ENCODE measurements at regions not wholly inside any gene's neighbourhood (a gene's known extent, or its start where the extent isn't known, plus 50 kb on each side); places are given as distances from the start of the nearest gene placed in this dataset.
"Not testable (repeated sequence)": the region's sequence is repeated elsewhere in the genome, so short reads cannot be mapped to it uniquely, and the experiment has no call there.

- Mint-ChIP-seq H3K27ac (no peak overlapping the region), H3K9me3 (peaks cover 3% of the 10 kb centered on the region), H3K4me1 (peaks cover 7% of the 10 kb centered on the region), H3K27me3 (ENCODE audit: insufficient read depth) (no peaks in the 10 kb centered on the region), H3K4me3 (no peak overlapping the region), H3K36me3 (ENCODE audit: low read depth) (no peaks in the 10 kb centered on the region)
- Histone ChIP-seq H3K9me3 (ENCODE audit: control insufficient read depth, low read length) (peaks cover 38% of the 10 kb centered on the region), H3K9ac (ENCODE audit: extremely low read depth, low read length, poor library complexity, severe bottlenecking) (no peak overlapping the region), H3K27ac (ENCODE audit: low read depth, low read length) (no peak overlapping the region), H3K27me3 (ENCODE audit: control insufficient read depth, insufficient read depth, low read length, poor library complexity, severe bottlenecking) (no peaks in the 10 kb centered on the region), H3K4me1 (ENCODE audit: control insufficient read depth, insufficient read depth, low read length) (no peaks in the 10 kb centered on the region), H3K36me3 (ENCODE audit: control insufficient read depth, insufficient read depth, low read length) (no peaks in the 10 kb centered on the region), H3K4me3 (ENCODE audit: low read length) (no peak overlapping the region)
- no peak for TF ChIP-seq CTCF (conservative IDR thresholded peaks at IDR 0.05)
- DNase-seq, result no peak
Observed at GRCh38 chr9:102398205-102398604, 596.9 kb upstream of the CYLC2 start.

DNA sequence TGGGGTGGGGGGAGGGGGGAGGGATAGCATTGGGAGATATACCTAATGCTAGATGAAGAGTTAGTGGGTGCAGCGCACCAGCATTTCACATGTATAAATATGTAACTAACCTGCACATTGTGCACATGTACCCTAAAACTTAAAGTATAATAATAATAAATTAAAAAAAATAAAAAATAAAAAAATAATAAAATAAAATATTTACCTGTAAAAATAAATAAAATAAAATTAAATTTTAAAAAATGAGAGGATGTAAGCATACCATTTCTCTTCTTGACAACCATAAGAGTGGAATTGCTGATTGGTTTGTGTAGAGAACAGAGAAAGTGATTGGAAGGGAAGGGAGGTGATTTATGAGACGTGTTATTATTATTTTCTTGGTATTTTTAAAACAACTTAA is 609.5 kb upstream of the CYLC2 start:
- peaks cover 26% of the 10 kb centered on the region for H3K9me3 ChIP-seq (ENCODE audit: control insufficient read depth, low read length)
- peaks cover 12% of the 10 kb centered on the region for H3K9me3 Mint-ChIP-seq
- H3K36me3 Mint-ChIP-seq (ENCODE audit: low read depth); H3K4me1 Mint-ChIP-seq; H3K27me3 ChIP-seq (ENCODE audit: control insufficient read depth, insufficient read depth, low read length, poor library complexity, severe bottlenecking); H3K9ac ChIP-seq (ENCODE audit: extremely low read depth, low read length, poor library complexity, severe bottlenecking); H3K27ac Mint-ChIP-seq; H3K4me1 ChIP-seq (ENCODE audit: control insufficient read depth, insufficient read depth, low read length); H3K27ac ChIP-seq (ENCODE audit: low read depth, low read length); H3K4me3 ChIP-seq (ENCODE audit: low read length); DNase-seq; H3K4me3 Mint-ChIP-seq; H3K36me3 ChIP-seq (ENCODE audit: control insufficient read depth, insufficient read depth, low read length); H3K27me3 Mint-ChIP-seq (ENCODE audit: insufficient read depth): not testable (repeated sequence)
- WGBS, 2 experiments (ENCODE audit: insufficient coverage in 1 of 2, insufficient read length in 1 of 2), result no CpG with 5 or more reads among the region's 2 CpGs

- DNase-seq, result no peak
- H3K27ac Mint-ChIP-seq, result no peak overlapping the region
- Histone ChIP-seq H3K27me3 (ENCODE audit: control insufficient read depth, insufficient read depth, low read length, poor library complexity, severe bottlenecking) (no peaks in the 10 kb centered on the region), H3K27ac (ENCODE audit: low read depth, low read length) (no peak overlapping the region), H3K4me3 (ENCODE audit: low read length) (no peak overlapping the region), H3K36me3 (ENCODE audit: control insufficient read depth, insufficient read depth, low read length) (no peaks in the 10 kb centered on the region), H3K9me3 (ENCODE audit: control insufficient read depth, low read length) (peaks cover 37% of the 10 kb centered on the region), H3K9ac (ENCODE audit: extremely low read depth, low read length, poor library complexity, severe bottlenecking) (no peak overlapping the region), H3K4me1 (ENCODE audit: control insufficient read depth, insufficient read depth, low read length) (no peaks in the 10 kb centered on the region)
- H3K4me1 Mint-ChIP-seq, result no peaks in the 10 kb centered on the region
- no peak for TF ChIP-seq CTCF (conservative IDR thresholded peaks at IDR 0.05)
- H3K36me3 Mint-ChIP-seq (ENCODE audit: low read depth), result no peaks in the 10 kb centered on the region
- 64 to 73% methylated on average over 5 to 6 of the region's 6 CpGs for WGBS, 2 experiments (ENCODE audit: insufficient coverage in 1 of 2, insufficient read length in 1 of 2)
- H3K9me3 Mint-ChIP-seq, result peaks cover 3% of the 10 kb centered on the region
- H3K4me3 Mint-ChIP-seq, result no peak overlapping the region
- no peaks in the 10 kb centered on the region for H3K27me3 Mint-ChIP-seq (ENCODE audit: insufficient read depth)
Observed at GRCh38 chr9:102362470-102363132, 624.2 kb upstream of the GRIN3A start.

DNA sequence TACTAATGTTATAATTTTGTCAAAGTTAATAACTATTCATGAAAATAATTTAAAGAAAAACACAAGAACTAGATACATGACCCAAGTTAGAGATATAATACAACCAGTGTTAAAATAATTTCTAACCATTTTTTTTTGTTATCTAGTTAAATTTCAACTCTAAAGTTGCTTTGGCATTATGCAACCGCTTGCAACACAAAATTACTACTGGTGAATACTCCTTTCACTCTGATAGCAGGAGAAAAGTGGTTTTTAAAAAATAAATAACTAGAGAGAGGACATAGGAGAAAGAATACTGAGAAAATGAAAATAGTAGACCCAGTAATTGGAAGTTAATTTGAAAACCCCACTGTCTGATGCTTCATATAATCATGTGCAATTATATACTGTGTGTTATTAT is 622.4 kb upstream of the GRIN3A start:
- no peaks in the 10 kb centered on the region for H3K36me3 ChIP-seq (ENCODE audit: control insufficient read depth, insufficient read depth, low read length)
- no peak overlapping the region for H3K27ac ChIP-seq (ENCODE audit: low read depth, low read length)
- no peak overlapping the region for H3K9ac ChIP-seq (ENCODE audit: extremely low read depth, low read length, poor library complexity, severe bottlenecking)
- Mint-ChIP-seq H3K27ac (no peak overlapping the region), H3K4me3 (no peak overlapping the region), H3K4me1 (no peaks in the 10 kb centered on the region), H3K36me3 (ENCODE audit: low read depth) (no peaks in the 10 kb centered on the region), H3K27me3 (ENCODE audit: insufficient read depth) (no peaks in the 10 kb centered on the region), H3K9me3 (peaks cover 12% of the 10 kb centered on the region)
- DNase-seq, result no peak
- no peak overlapping the region for H3K4me3 ChIP-seq (ENCODE audit: low read length)
- TF ChIP-seq CTCF (conservative IDR thresholded peaks at IDR 0.05), result no peak
- no peaks in the 10 kb centered on the region for H3K4me1 ChIP-seq (ENCODE audit: control insufficient read depth, insufficient read depth, low read length)
- H3K27me3 ChIP-seq (ENCODE audit: control insufficient read depth, insufficient read depth, low read length, poor library complexity, severe bottlenecking), result no peaks in the 10 kb centered on the region
- 43% methylated on average over 1 of the region's 1 CpG; no CpG with 5 or more reads in 1 of the 2 experiments for WGBS, 2 experiments (ENCODE audit: insufficient coverage in 1 of 2, insufficient read length in 1 of 2)
- H3K9me3 ChIP-seq (ENCODE audit: control insufficient read depth, low read length), result peaks cover 45% of the 10 kb centered on the region
